Pancreas (tissue), 10 donors: ENCODE measurements at regions not wholly inside any gene's neighbourhood (a gene's known extent, or its start where the extent isn't known, plus 50 kb on each side); places are given as distances from the start of the nearest gene placed in this dataset.
A peak's percentile ranks its signal among the peaks of the same experiment; 100 is the strongest.

Experiments used
- ATAC-seq, 4 donors: fragments of 200-7000 bp; cut with Tn5 transposase; one replicate each; pipeline versions ENCODE4 v1.8.0 to v1.9.1; 2020; ENCODE audit warnings: mild to moderate bottlenecking in 4 of 4, moderate library complexity in 4 of 4
- DNase-seq, 6 donors: peaks; one replicate each; pipeline ENCODE4 v3.0.0-alpha.2; 2020
- FAIRE-seq: peaks from 2 replicates; lab custom pipeline; 2012; peaks lifted over from hg19 to GRCh38; lab: Jason Lieb, UNC
- H3K27ac ChIP-seq, 4 donors: fragments of 200-600 bp; sonication (generic); 1 replicate in 3 of 4; 2 replicates in 1 of 4; pipeline versions ENCODE4 v1.5.0 to v1.8.0; 2020
- H3K27me3 ChIP-seq, 4 donors: fragments of 200-600 bp; one replicate each; pipeline ENCODE4 v1.8.0; 2021
- H3K36me3 ChIP-seq, 3 donors: fragments of 200-600 bp; sonication (generic) in 1 of 3; one replicate each; pipeline versions ENCODE4 v1.5.0 to v1.8.0; 2020 to 2021
- H3K4me1 ChIP-seq, 3 donors: fragments of 200-600 bp; one replicate each; pipeline ENCODE4 v1.8.0; 2021
- H3K4me3 ChIP-seq, 4 donors: fragments of 200-600 bp; sonication (generic) in 2 of 4; one replicate each; pipeline versions ENCODE4 v1.5.0 to v1.8.0; 2020 to 2021
- H3K9me3 ChIP-seq, 4 donors: fragments of 200-600 bp; one replicate each; pipeline ENCODE4 v1.8.0; 2021
- WGBS, 2 donors: extraction: QIAGEN DNeasy Blood & Tissue Kit; methylation state at CpG; one replicate each; pipeline ENCODE4 v1.1.7; 2013; 5-methylcytosine and 5-hydroxymethylcytosine counted together
- intact Hi-C, 3 donors: fragments of 100-400 bp; cut with DNase I; formaldehyde crosslinking; loops; one replicate each; pipeline versions ENCODE4 v1.11.1 to v1.14.2; 2022
- TF ChIP-seq, protein P1 (sequence below), 4 donors: fragments of 200-600 bp; sonication (generic) in 3 of 4; IDR thresholded peaks; one replicate each; pipeline versions ENCODE4 v1.5.0 to v1.8.0; 2021; ENCODE audit warnings: antibody characterized with exemption in 4 of 4
- donor health status: healthy with polysubstance abuse.
- donor health status: DM: no; HTN: no; CAD: no; lungs with moderate emphysema.
- donor health status: DM: no; HTN: no; CAD: no.
- donor health status: control.
- donor health status: control.
- donor health status: Bipolar disorder and iron deficiency.
- donor health status: DM: yes; HTN: yes; CAD: no.
- donor health status: DM: no; HTN: no; CAD: no.
- donor health status: DM: no; HTN: no; CAD: no.
- donor health status: DM: yes; HTN: yes; CAD: no.

DNA sequence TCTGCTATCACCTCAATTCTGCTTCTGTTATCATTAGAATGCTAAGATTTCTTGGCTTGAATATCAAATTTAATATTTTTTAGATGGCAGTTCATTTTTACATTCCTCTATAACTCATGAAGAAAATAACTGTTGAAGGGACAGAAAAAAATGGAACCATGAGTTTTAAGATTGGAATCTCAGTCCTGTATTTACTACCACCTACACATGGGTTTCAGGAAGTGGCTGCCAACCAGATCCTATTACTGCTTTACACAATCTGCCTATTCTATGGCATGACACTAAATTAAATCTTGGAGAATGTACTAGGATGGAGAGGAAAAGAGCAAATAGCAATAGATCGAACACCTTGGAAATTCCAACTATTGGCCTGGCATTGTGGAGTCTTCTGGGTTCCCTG, 140.8 kb downstream of the DUSP6 start:
- ATAC-seq = no peak
- FAIRE-seq = no peak
- intact Hi-C loops = no loop called here
- TF ChIP-seq, protein P1, sequence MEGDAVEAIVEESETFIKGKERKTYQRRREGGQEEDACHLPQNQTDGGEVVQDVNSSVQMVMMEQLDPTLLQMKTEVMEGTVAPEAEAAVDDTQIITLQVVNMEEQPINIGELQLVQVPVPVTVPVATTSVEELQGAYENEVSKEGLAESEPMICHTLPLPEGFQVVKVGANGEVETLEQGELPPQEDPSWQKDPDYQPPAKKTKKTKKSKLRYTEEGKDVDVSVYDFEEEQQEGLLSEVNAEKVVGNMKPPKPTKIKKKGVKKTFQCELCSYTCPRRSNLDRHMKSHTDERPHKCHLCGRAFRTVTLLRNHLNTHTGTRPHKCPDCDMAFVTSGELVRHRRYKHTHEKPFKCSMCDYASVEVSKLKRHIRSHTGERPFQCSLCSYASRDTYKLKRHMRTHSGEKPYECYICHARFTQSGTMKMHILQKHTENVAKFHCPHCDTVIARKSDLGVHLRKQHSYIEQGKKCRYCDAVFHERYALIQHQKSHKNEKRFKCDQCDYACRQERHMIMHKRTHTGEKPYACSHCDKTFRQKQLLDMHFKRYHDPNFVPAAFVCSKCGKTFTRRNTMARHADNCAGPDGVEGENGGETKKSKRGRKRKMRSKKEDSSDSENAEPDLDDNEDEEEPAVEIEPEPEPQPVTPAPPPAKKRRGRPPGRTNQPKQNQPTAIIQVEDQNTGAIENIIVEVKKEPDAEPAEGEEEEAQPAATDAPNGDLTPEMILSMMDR (IDR thresholded peaks at IDR 0.05) = no peak
- no peak overlapping the region for H3K27ac ChIP-seq
- no peaks in the 10 kb centered on the region for H3K36me3 ChIP-seq
- H3K4me3 ChIP-seq = no peak overlapping the region
- 93 to 94% methylated on average over 1 of the region's 1 CpG for WGBS, 2 donors
- H3K27me3 ChIP-seq = no peaks in the 10 kb centered on the region
- no peaks in the 10 kb centered on the region for H3K9me3 ChIP-seq
- DNase-seq = no peak
- H3K4me1 ChIP-seq = peaks cover 0 to 14% (median 0%) of the 10 kb centered on the region in 3 donors

- no peak for DNase-seq
- no peak overlapping the region for H3K27ac ChIP-seq
- 93 to 96% methylated on average over 2 of the region's 2 CpGs for WGBS, 2 donors
- no peak overlapping the region for H3K4me3 ChIP-seq
- FAIRE-seq = no peak
- no peak for ATAC-seq
- TF ChIP-seq, protein P1 (IDR thresholded peaks at IDR 0.05) = no peak
- H3K4me1 ChIP-seq = peaks cover 0 to 14% (median 0%) of the 10 kb centered on the region in 3 donors
- H3K27me3 ChIP-seq = no peaks in the 10 kb centered on the region
- intact Hi-C loops = no loop called here
- no peaks in the 10 kb centered on the region for H3K9me3 ChIP-seq
- H3K36me3 ChIP-seq = no peaks in the 10 kb centered on the region
Observed at GRCh38 chr12:89210277-89210676, 142.0 kb downstream of the DUSP6 start.

GRCh38 chr12:89208661-89209096, 143.6 kb downstream of the DUSP6 start:
- Histone ChIP-seq H3K36me3 (no peaks in the 10 kb centered on the region), H3K4me3 (no peak overlapping the region), H3K27ac (no peak overlapping the region), H3K4me1 (peaks cover 0 to 14% (median 0%) of the 10 kb centered on the region in 3 donors), H3K27me3 (no peaks in the 10 kb centered on the region), H3K9me3 (no peaks in the 10 kb centered on the region)
- intact Hi-C loops = no loop called here
- TF ChIP-seq, protein P1 (IDR thresholded peaks at IDR 0.05) = no peak
- ATAC-seq = peak in 1 of 4 donors; percentile 45
- no peak for FAIRE-seq
- no peak for DNase-seq
- 70 to 74% methylated on average over 2 of the region's 2 CpGs for WGBS, 2 donors

GRCh38 chr12:89206390-89206789, 145.9 kb downstream of the DUSP6 start:
- TF ChIP-seq, protein P1 (IDR thresholded peaks at IDR 0.05) = no peak
- no peaks in the 10 kb centered on the region for H3K9me3 ChIP-seq
- no peaks in the 10 kb centered on the region for H3K36me3 ChIP-seq
- no peak overlapping the region for H3K4me3 ChIP-seq
- 85 to 86% methylated on average over 1 of the region's 1 CpG for WGBS, 2 donors
- peak in 1 of 4 donors; percentile 19 for ATAC-seq
- H3K27ac ChIP-seq = no peak overlapping the region
- no peaks in the 10 kb centered on the region for H3K4me1 ChIP-seq
- intact Hi-C loops = no loop called here
- H3K27me3 ChIP-seq = no peaks in the 10 kb centered on the region
- no peak for FAIRE-seq
- no peak for DNase-seq

DNA sequence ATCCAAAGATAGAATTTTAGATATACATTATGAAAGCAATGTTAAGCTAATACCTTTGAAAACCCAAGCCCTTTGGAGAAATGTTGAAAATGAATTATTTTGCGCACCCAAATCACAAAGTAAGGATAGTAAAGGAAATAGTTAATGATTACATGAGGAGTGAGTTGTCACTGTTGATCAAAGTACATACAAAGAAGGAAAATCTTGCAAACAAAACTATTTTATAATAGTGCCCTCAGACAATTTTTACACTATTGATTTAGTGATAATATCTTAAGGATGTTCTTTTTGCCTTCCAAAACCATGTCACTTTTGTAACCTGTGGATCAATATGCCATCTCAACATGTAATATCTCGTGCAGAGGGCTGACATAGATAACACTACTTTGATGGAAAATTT, 146.8 kb downstream of the DUSP6 start:
- no peak overlapping the region for H3K4me3 ChIP-seq
- no peaks in the 10 kb centered on the region for H3K36me3 ChIP-seq
- TF ChIP-seq, protein P1 (IDR thresholded peaks at IDR 0.05) = no peak
- ATAC-seq (no peak), FAIRE-seq (no peak), DNase-seq (no peak)
- intact Hi-C loops = no loop called here
- H3K9me3 ChIP-seq = no peaks in the 10 kb centered on the region
- H3K4me1 ChIP-seq = no peaks in the 10 kb centered on the region
- H3K27ac ChIP-seq = no peak overlapping the region
- H3K27me3 ChIP-seq = no peaks in the 10 kb centered on the region
- WGBS, 2 donors = 82 to 84% methylated on average over 2 of the region's 2 CpGs
